ENCODE measurements at regions not wholly inside any gene's neighbourhood (a gene's known extent, or its start where the extent isn't known, plus 50 kb on each side); places are given as distances from the start of the nearest gene placed in this dataset.

- no peaks in the 10 kb centered on the region for H3K36me3 ChIP-seq (ENCODE audit: control insufficient read depth, insufficient read depth, low read length)
- no peaks in the 10 kb centered on the region for H3K79me2 ChIP-seq
- H3K27ac ChIP-seq = no peak overlapping the region
- H3K9ac ChIP-seq = no peak overlapping the region
- no peak overlapping the region for H2AFZ ChIP-seq
- H3K4me1 ChIP-seq = peaks cover 2% of the 10 kb centered on the region
- no peaks in the 10 kb centered on the region for H3K9me3 ChIP-seq (ENCODE audit: control insufficient read depth, low read length)
- H3K27me3 ChIP-seq (ENCODE audit: control insufficient read depth, insufficient read depth, low read length) = no peaks in the 10 kb centered on the region
- no peak overlapping the region for H3K4me3 ChIP-seq (ENCODE audit: low read depth, low read length)
- H3K4me2 ChIP-seq (ENCODE audit: low read length) = no peak overlapping the region
- TF ChIP-seq, protein P1, sequence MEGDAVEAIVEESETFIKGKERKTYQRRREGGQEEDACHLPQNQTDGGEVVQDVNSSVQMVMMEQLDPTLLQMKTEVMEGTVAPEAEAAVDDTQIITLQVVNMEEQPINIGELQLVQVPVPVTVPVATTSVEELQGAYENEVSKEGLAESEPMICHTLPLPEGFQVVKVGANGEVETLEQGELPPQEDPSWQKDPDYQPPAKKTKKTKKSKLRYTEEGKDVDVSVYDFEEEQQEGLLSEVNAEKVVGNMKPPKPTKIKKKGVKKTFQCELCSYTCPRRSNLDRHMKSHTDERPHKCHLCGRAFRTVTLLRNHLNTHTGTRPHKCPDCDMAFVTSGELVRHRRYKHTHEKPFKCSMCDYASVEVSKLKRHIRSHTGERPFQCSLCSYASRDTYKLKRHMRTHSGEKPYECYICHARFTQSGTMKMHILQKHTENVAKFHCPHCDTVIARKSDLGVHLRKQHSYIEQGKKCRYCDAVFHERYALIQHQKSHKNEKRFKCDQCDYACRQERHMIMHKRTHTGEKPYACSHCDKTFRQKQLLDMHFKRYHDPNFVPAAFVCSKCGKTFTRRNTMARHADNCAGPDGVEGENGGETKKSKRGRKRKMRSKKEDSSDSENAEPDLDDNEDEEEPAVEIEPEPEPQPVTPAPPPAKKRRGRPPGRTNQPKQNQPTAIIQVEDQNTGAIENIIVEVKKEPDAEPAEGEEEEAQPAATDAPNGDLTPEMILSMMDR (IDR thresholded peaks at IDR 0.05) = no peak
Observed at GRCh38 chr9:87830446-87830845, 52.2 kb upstream of the SPATA31E1 start.

- Histone ChIP-seq H3K4me1 (peaks cover 2% of the 10 kb centered on the region), H3K4me3 (ENCODE audit: low read depth, low read length) (no peak overlapping the region), H2AFZ (no peak overlapping the region), H3K4me2 (ENCODE audit: low read length) (no peak overlapping the region), H3K36me3 (ENCODE audit: control insufficient read depth, insufficient read depth, low read length) (no peaks in the 10 kb centered on the region), H3K79me2 (no peaks in the 10 kb centered on the region), H3K27ac (no peak overlapping the region), H3K9ac (no peak overlapping the region), H3K27me3 (ENCODE audit: control insufficient read depth, insufficient read depth, low read length) (no peaks in the 10 kb centered on the region), H3K9me3 (ENCODE audit: control insufficient read depth, low read length) (no peaks in the 10 kb centered on the region)
- TF ChIP-seq, protein P1 (IDR thresholded peaks at IDR 0.05) = no peak
Observed at GRCh38 chr9:87831159-87831558, 51.5 kb upstream of the SPATA31E1 start.

Data from parathyroid adenoma (tissue), 2 donors.